Caco-2 (cell line): ENCODE measurements at regions not wholly inside any gene's neighbourhood (a gene's known extent, or its start where the extent isn't known, plus 50 kb on each side); places are given as distances from the start of the nearest gene placed in this dataset.

Experiments
- BruUV-seq: library from RNA; stranded (reverse); fragments of 400-500 nt; replicated peaks from 2 replicates; lab custom pipeline; 2021; lab: Mats Ljungman, UMichigan
- CTCF ChIA-PET: fragments of 300-600 bp; sonication (Branson Sonifier 250); formaldehyde crosslinking; loops from one replicate; lab custom pipeline; 2022; ENCODE audit warnings: antibody characterized with exemption; lab: Charles Lee
- POLR2A ChIA-PET: fragments of 300-600 bp; sonication (Branson Sonifier 250); formaldehyde crosslinking; loops from one replicate; lab custom pipeline; 2022; ENCODE audit warnings: antibody characterized with exemption; lab: Charles Lee
- DNase-seq, 2 experiments: peaks; one replicate each; pipeline versions ENCODE4 v3.0.0 to v3.0.0-alpha.2; 2020 to 2022
- H3K27me3 ChIP-seq: replicated peaks from 2 replicates; pipeline ENCODE4 v1.6.0; 2011; ENCODE audit warnings: low read length; ENCODE audit not compliant: control insufficient read depth, insufficient read depth
- H3K36me3 ChIP-seq: 2 replicates; pipeline ENCODE4 v1.5.1; 2011; ENCODE audit warnings: low read length; ENCODE audit not compliant: control insufficient read depth, insufficient read depth
- H3K4me1 ChIP-seq: fragments of 250-450 bp; sonication (Bioruptor Pico); 2 replicates; pipeline ENCODE4 v1.5.1; 2020; ENCODE audit warnings: mild to moderate bottlenecking
- H3K4me3 ChIP-seq: 2 replicates; pipeline ENCODE4 v1.5.1; 2011; ENCODE audit warnings: low read depth, mild to moderate bottlenecking, control low read depth, low read length
- H3K9me3 ChIP-seq: fragments of 250-450 bp; sonication (Bioruptor Pico); 2 replicates; pipeline ENCODE4 v1.5.1; 2020; ENCODE audit warnings: mild to moderate bottlenecking, moderate library complexity
- H3K27ac Mint-ChIP-seq: one replicate; pipeline ENCODE4 v1.8.0; 2022; ENCODE audit warnings: mixed read lengths; ENCODE audit not compliant: unreplicated experiment
- H3K27me3 Mint-ChIP-seq: one replicate; pipeline ENCODE4 v1.8.0; 2022; ENCODE audit warnings: mixed read lengths; ENCODE audit not compliant: insufficient read depth, unreplicated experiment
- H3K36me3 Mint-ChIP-seq: one replicate; pipeline ENCODE4 v1.8.0; 2022; ENCODE audit warnings: mild to moderate bottlenecking, mixed read lengths; ENCODE audit not compliant: insufficient read depth, unreplicated experiment
- H3K4me1 Mint-ChIP-seq: one replicate; pipeline ENCODE4 v1.8.0; 2022; ENCODE audit warnings: low read depth, mixed read lengths; ENCODE audit not compliant: unreplicated experiment
- H3K4me3 Mint-ChIP-seq: one replicate; pipeline ENCODE4 v1.8.0; 2022; ENCODE audit warnings: mild to moderate bottlenecking, moderate library complexity, mixed read lengths; ENCODE audit not compliant: unreplicated experiment
- H3K9me3 Mint-ChIP-seq: one replicate; pipeline ENCODE4 v1.8.0; 2022; ENCODE audit warnings: mixed read lengths; ENCODE audit not compliant: unreplicated experiment
- intact Hi-C: fragments of 100-400 bp; cut with micrococcal nuclease; formaldehyde crosslinking; loops from one replicate; pipeline ENCODE4 v1.10.0; 2022; ENCODE audit not compliant: unreplicated experiment
- TF ChIP-seq, protein P1 (sequence below), 2 experiments: fragments of 200-600 bp in 1 of 2; IDR thresholded peaks; 1 replicate in 1 of 2; 2 replicates in 1 of 2; pipeline versions ENCODE4 v1.5.1 to v1.8.0; 2011 to 2022; ENCODE audit warnings: antibody characterized with exemption in 1 of 2, control low read depth in 1 of 2, inconsistent platforms in 1 of 2, low read depth in 1 of 2, low read length in 1 of 2, mild to moderate bottlenecking in 1 of 2, moderate library complexity in 1 of 2; ENCODE audit not compliant: insufficient read depth in 1 of 2, severe bottlenecking in 1 of 2, unreplicated experiment in 1 of 2

DNA sequence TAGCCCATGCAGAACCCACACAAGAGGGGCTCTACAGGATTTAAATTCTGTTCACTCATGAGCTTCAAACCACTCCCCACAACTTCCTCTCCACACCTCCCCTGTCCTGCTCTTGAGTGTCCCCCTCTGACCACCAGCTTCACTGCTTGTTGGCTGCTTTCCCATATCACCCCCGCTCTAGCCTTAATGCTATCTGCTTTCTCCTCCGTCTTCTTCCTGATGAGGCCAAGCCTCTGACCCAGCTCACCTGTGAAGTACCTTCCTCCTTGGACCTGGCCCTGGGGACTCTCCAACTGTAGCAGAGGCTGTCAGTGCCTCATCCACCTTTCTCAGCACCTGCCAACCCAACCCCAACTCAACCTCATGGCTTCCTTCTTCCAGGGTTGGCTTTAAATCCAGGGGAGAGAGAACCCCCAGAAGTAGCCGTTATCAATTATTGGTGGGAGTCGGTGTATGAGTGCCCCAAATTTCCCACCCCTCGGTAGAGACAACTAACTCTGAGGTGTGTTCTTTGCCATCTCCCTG, 174.8 kb downstream of the MINAR1 start:
- H3K4me1 Mint-ChIP-seq, result no peaks in the 10 kb centered on the region
- no peaks in the 10 kb centered on the region for H3K9me3 Mint-ChIP-seq
- no peaks in the 10 kb centered on the region; the same call in 1 of the 2 replicates for H3K27me3 ChIP-seq
- POLR2A ChIA-PET, result no interaction called here
- H3K36me3 Mint-ChIP-seq, result no peaks in the 10 kb centered on the region
- no peaks in the 10 kb centered on the region for H3K9me3 ChIP-seq
- intact Hi-C loops, result no loop called here
- BruUV-seq, result no TSS peak
- H3K36me3 ChIP-seq, result no peaks in the 10 kb centered on the region
- TF ChIP-seq, protein P1, sequence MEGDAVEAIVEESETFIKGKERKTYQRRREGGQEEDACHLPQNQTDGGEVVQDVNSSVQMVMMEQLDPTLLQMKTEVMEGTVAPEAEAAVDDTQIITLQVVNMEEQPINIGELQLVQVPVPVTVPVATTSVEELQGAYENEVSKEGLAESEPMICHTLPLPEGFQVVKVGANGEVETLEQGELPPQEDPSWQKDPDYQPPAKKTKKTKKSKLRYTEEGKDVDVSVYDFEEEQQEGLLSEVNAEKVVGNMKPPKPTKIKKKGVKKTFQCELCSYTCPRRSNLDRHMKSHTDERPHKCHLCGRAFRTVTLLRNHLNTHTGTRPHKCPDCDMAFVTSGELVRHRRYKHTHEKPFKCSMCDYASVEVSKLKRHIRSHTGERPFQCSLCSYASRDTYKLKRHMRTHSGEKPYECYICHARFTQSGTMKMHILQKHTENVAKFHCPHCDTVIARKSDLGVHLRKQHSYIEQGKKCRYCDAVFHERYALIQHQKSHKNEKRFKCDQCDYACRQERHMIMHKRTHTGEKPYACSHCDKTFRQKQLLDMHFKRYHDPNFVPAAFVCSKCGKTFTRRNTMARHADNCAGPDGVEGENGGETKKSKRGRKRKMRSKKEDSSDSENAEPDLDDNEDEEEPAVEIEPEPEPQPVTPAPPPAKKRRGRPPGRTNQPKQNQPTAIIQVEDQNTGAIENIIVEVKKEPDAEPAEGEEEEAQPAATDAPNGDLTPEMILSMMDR (IDR thresholded peaks at IDR 0.05; ENCODE audit: insufficient read depth in 1 of 2, low read depth in 1 of 2, low read length in 1 of 2, severe bottlenecking in 1 of 2, unreplicated experiment in 1 of 2), result no peak
- no peak overlapping the region for H3K4me3 Mint-ChIP-seq
- no peak overlapping the region for H3K27ac Mint-ChIP-seq
- peaks cover 15% of the 10 kb centered on the region for H3K27me3 Mint-ChIP-seq
- no peak overlapping the region for H3K4me3 ChIP-seq
- DNase-seq, result no peak
- no peaks in the 10 kb centered on the region for H3K4me1 ChIP-seq
- CTCF ChIA-PET, result interaction anchor here (1.2 kb wide), 1 partner anchor 11 kb away, joined by 3 read pairs; no protein-coding TSS in a partner anchor

GRCh38 chr15:79608066-79608864, 176.1 kb downstream of the MINAR1 start:
- Mint-ChIP-seq H3K9me3 (no peaks in the 10 kb centered on the region), H3K4me1 (no peaks in the 10 kb centered on the region), H3K27me3 (peaks cover 15% of the 10 kb centered on the region), H3K4me3 (no peak overlapping the region), H3K36me3 (no peaks in the 10 kb centered on the region), H3K27ac (no peak overlapping the region)
- POLR2A ChIA-PET, result no interaction called here
- H3K4me3 ChIP-seq, result no peak overlapping the region
- TF ChIP-seq, protein P1 (IDR thresholded peaks at IDR 0.05; ENCODE audit: insufficient read depth in 1 of 2, low read depth in 1 of 2, low read length in 1 of 2, severe bottlenecking in 1 of 2, unreplicated experiment in 1 of 2), result no peak
- BruUV-seq, result no TSS peak
- CTCF ChIA-PET, result interaction anchor here (1.7 kb wide), 1 partner anchor 12 kb away, joined by 7 read pairs; no protein-coding TSS in a partner anchor
- H3K27me3 ChIP-seq, result no peaks in the 10 kb centered on the region; the same call in 1 of the 2 replicates
- H3K36me3 ChIP-seq, result no peaks in the 10 kb centered on the region
- DNase-seq, result no peak
- H3K9me3 ChIP-seq, result no peaks in the 10 kb centered on the region
- intact Hi-C loops, result no loop called here
- no peaks in the 10 kb centered on the region for H3K4me1 ChIP-seq

GRCh38 chr15:79609506-79609905, 177.4 kb downstream of the MINAR1 start:
- Histone ChIP-seq H3K4me3 (no peak overlapping the region), H3K4me1 (no peaks in the 10 kb centered on the region), H3K27me3 (no peaks in the 10 kb centered on the region; the same call in 1 of the 2 replicates), H3K9me3 (no peaks in the 10 kb centered on the region), H3K36me3 (no peaks in the 10 kb centered on the region)
- POLR2A ChIA-PET, result no interaction called here
- Mint-ChIP-seq H3K4me1 (no peaks in the 10 kb centered on the region), H3K4me3 (no peak overlapping the region), H3K27ac (no peak overlapping the region), H3K9me3 (no peaks in the 10 kb centered on the region), H3K27me3 (peaks cover 8% of the 10 kb centered on the region), H3K36me3 (no peaks in the 10 kb centered on the region)
- no TSS peak for BruUV-seq
- intact Hi-C loops, result no loop called here
- CTCF ChIA-PET, result interaction anchor here (1.7 kb wide), 1 partner anchor 13 kb away, joined by 7 read pairs; no protein-coding TSS in a partner anchor
- TF ChIP-seq, protein P1 (IDR thresholded peaks at IDR 0.05; ENCODE audit: insufficient read depth in 1 of 2, low read depth in 1 of 2, low read length in 1 of 2, severe bottlenecking in 1 of 2, unreplicated experiment in 1 of 2), result no peak
- no peak for DNase-seq
